Stimulated activated CD4-positive, alpha-beta T cell treated with anti-CD3 and anti-CD28 coated beads, Interleukin-2, amount 100 ng/mL, for 4 hours (primary cell): ENCODE measurements at regions not wholly inside any gene's neighbourhood (a gene's known extent, or its start where the extent isn't known, plus 50 kb on each side); places are given as distances from the start of the nearest gene placed in this dataset.
"Not testable (repeated sequence)": the region's sequence is repeated elsewhere in the genome, so short reads cannot be mapped to it uniquely, and the experiment has no call there.

Experiments
- DNase-seq: peaks from one replicate; pipeline ENCODE4 v3.0.0-alpha.2; 2020; ENCODE audit warnings: low read depth

GRCh38 chr6:22215474-22215873 is 81.4 kb downstream of the PRL start:
- DNase-seq: not testable (repeated sequence)

DNA sequence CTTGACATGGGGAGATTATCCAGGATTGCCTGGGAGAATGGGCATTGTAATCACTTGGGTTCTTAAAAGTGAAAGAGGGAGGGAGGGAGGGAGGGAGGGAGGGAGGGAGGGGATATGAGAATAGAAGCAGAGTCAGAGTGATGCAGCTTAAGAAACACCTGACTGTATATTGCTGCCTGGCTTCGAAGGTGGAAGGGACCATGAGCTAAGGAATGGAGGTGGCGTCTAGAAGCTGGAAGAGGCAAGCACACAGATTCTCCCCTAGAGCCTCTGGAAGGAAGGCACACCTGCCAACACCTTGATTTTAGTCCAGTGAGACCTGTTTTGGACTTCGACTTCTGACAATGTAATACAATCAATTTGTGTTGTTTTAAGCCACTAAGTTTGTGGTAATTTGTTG is 78.4 kb downstream of the PRL start:
- DNase-seq: no peak

GRCh38 chr6:22219925-22220324 is 76.9 kb downstream of the PRL start:
- DNase-seq: no peak

DNA sequence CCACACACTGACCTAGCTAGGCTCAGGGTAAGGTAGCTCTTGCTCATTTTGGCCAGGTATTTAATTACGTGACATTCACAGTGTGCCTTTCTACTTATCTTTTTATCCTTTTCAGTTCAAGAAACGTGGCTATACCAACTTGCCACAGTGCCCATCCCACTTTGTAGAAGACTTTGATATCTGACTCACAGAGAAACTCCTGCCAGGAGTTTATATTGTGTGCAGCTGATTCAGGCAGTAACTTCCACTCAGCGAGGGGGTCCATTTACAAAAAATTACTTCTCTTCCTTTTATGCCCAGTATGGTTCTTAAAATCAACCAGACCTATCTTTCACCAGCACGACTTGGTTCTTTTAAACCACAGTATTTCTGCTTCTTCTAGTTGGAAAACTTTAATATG is 75.6 kb downstream of the PRL start:
- no peak for DNase-seq

GRCh38 chr6:22221630-22222029 is 75.2 kb downstream of the PRL start:
- no peak for DNase-seq

DNA sequence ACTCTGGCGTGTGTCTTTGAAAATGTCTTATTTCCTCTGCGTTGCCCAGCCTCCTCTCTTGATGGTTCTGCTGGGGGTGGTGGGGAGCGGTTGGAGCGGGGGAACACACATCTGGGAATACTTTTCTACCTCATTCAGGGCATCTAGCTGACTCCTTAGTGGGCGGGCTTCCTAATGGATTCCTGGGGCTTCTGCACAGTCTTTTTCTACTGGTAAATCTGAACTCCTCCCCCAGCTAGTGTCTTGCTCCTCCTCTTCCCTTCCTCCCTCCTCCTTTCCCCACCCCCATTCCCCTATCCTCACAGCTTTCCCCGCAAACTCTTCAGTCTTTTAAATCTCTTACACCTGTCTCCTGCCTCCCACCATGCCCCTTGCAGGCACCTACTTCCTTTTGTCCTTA is 74.4 kb downstream of the PRL start:
- no peak for DNase-seq

DNA sequence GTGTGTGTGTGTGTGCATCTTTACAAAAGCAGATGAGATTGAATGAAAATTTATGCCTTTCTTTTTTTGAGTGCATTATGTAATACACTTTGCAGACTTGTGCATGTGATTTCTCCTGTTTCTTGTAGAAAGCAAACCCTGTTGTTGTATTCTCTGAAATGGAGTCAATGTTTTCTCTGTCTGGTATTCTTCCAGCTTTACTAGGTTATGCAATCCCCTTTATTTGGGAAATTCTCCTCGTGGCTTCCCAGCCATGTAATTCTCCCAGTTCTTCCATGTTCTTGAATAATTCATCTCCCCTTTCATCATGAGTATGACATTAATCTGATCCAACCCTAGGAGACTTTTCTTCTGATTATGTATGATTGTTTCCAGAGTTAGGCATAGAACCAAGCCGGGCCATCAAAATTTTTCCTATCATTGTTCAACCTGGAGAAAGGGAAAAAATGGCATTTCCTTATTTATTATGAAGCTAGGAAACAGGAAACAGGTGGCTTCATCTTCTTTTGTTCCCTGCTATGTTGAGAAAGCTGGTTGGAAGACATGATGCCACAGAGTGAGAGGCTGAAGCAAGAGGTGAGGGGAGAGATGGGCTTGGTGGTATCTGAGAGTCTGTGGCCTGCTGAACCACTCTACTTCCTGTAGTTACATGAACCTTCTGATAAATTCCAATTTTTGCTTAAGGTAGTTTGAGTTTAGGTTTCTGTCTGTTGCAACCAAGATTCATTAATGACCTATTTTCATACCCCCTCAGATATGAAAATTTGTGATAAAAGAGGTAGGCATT is 68.8 kb downstream of the PRL start:
- no peak for DNase-seq

DNA sequence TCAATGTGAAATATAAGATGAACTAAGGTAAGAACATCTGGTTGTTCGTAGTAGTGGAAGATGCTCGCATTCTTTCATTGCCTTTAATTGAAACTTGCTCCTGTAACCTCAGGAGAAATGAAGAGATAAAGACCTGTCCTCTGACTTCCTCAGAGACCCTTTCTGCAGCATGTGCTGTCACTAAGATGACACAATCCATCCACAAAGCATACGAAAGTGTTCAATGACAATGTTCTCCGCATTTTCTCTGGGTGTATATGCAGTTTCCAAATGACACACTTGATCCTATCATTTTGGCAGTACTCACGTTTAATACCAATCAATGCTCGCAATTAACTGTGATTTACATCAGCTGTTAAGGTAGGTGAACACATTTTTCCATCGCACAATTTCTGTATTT is 65.8 kb downstream of the PRL start:
- DNase-seq: no peak

DNA sequence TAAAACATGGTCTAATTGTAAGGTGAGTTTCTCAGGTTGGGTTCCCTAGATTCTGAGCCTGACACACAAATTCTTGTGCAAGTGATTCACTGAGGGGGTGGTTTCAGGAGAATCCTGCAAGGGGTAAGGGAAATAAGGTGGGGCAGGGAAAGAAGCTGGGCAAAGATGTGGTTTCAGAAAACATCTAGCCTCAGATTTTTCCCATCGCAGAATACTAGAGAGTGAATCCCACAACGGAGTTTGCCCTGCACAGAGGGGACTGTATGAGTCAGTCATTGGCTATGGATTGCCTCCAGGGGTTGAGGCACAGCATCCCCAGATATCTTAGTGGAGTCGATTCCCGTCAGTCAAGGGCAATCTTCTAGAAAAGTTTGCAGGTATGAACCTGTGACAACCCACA is 65.2 kb downstream of the PRL start:
- DNase-seq: no peak

GRCh38 chr6:22236626-22237414 is 60.0 kb downstream of the PRL start:
- no peak for DNase-seq
